Fibroblast of upper back skin (primary cell): ENCODE measurements at regions not wholly inside any gene's neighbourhood (a gene's known extent, or its start where the extent isn't known, plus 50 kb on each side); places are given as distances from the start of the nearest gene placed in this dataset.

Source experiments
- DNase-seq: peaks from one replicate; pipeline ENCODE4 v3.0.0-alpha.2; 2013

DNA sequence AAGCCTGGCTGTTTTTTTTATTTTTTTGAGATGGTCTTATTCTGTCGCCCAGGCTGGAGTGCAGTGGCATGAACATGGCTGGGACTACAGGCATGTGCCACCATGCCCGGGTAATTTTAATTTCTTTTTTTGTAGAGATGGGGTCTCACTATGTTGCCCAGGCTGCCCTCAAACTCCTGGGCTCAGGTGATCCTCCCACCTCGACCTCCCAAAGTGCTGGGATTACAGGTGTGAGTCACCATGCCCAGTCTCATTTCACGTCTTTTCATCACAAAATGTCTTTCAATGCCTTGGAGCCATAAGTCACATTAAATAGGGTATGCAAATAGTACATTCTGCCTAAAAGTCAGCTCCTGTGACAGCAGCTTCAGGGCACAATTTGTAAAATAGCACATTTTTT lies 52.8 kb downstream of the SOX2 start:
- DNase-seq, result no peak

DNA sequence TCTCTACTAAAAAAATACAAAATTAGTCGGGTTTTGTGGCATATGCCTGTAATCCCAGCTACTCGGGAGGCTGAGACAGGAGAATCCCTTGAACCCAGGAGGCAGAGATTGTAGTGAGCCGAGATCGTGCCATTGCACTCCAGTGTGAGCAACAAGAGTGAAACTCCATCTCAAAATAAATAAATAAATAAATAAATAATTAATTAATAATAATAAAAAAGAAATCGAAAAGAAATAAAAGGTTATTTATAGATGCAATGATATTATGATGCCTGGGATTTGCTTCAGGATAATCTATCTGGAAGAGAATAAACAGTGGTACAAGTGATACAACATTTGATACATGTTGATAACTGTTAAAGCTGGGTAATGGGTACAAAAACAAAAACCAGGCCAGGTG lies 58.6 kb downstream of the SOX2 start:
- DNase-seq, result no peak

GRCh38 chr3:181771120-181771519 lies 59.4 kb downstream of the SOX2 start:
- DNase-seq, result peak; percentile 20

- DNase-seq, result no peak
These were observed 60.4 kb downstream of the SOX2 start for GRCh38 chr3:181772166-181772565.

GRCh38 chr3:181773921-181774320 lies 62.2 kb downstream of the SOX2 start:
- DNase-seq, result no peak

DNA sequence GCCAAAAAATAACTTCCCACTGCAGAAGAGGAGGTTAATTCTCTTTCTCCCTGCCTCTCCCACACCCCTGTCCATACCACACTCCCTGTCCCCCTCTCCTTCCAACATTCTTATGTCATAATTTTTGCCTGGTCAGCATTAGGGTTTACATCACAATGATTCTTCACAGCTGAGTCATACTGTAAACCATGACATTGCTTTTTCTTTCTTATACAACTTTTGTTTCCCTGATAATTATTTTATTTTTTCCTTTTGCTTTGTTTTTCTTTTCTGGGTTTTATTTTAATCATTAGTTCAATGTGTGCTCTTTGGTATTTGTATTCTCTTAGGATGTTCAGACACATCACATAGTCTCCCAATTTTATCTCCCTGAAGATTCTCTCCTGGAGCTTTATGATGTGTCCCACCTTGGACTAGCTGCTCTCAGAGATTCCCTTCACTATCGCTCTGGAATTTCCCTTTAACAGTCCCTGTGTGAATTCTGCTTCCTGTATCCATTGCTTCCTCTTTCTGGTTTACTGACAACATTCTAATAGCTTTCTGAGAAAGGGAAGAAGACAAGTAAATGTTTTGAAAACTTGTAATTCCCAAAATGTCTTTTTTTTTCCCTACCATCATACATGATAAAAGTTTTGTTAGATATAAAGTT lies 70.7 kb downstream of the SOX2 start:
- peak; percentile 74 for DNase-seq

GRCh38 chr3:181790561-181790960 lies 78.8 kb downstream of the SOX2 start:
- DNase-seq, result peak; percentile 63

DNA sequence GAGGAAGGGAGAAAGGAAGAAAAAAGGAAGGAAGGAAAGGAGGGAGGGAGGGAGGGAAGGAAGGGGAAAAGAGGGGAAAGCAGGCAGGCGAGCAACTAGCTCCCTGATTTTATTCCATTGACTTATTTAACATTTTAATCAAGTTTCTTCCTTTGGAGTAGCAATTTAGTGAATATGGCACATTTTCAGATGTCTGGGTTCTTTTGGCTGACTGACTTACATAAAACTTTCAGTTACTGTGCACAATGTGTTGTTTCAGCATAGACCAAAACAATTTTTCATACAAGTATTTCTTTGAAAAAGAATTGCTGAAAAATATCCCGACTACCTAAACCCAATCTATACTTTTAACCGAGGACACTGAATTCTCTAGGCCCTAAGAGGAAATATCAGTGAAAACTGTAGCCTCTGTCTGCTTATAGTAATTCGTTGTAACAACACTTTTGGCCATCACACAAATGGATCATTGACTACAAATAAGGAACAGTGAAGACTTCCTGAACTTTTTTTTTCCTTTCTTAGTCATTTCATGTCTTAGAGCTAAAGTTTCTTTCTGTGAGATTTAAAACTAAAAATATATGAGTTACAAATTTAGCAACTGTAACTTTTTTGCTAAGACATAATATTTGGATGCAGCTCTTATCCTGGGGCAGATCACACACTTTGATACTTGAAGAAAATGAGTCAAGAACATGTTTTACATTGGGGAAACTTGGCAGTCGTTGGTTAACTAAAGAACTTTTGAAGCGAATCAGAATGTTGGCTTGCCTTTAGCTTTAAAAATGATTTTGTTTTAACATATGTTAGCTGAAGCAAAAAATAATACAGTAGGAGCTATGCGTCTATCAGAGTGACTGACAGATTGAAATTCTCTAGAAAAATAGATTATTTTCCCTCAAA lies 79.6 kb downstream of the SOX2 start:
- DNase-seq, result peak; percentile 41

DNA sequence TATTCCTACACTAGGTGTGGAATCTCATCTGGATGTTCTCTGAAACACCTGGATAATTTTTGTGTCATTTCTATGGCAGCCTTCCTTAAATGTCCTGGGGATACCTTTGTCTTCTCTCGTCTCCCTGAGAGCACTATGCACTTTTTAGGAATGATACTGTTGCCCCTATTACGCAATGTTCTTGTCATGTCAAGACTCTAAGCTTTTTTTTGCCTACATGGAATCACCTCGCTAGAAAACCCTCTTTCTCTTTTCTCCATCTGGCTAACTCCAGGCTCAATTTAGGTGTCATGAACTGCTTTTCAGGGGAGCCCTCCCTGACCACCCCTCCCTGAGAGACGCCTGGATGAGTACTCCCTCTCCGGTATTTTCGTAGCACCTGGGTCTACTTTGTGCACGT lies 81.3 kb downstream of the SOX2 start:
- no peak for DNase-seq

DNA sequence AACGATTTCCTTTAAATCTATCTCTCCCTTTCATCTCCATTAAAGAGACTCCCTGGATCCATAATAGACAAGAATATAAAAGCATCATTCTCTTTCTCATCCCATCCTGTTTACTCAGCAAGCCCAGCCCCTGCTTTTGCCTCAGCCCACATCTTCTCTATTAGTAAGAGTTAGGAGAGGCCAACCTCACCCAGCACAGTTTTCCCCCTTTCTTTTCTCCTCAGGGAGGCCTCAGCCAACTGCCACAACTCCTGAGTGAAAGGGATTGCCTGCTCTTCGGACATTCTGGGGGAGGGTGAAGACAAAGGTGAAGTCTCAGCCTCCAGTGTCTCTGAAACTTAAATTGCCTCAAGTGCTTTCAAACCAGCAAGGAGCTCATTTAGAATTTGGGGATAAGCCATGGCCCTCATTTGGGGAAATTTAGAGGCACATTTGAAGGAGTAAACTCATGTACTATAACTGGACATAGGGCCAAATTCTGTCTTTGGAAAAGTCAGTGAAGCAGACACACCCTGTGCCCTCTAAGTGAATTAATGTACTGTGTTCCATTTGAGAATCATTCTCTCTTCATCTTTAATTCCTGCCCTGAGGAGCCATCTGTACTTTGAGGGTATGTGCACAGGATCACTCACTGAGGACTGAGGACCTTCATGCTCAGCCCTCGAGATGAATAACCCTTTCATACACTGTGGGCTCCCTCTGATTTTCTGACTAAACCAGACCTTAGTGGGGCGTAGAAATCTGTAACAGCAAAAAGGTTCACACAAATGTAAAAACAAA lies 82.5 kb downstream of the SOX2 start:
- DNase-seq, result peak; percentile 41

- DNase-seq, result no peak
These were observed 84.9 kb downstream of the SOX2 start for GRCh38 chr3:181796641-181797040.

DNA sequence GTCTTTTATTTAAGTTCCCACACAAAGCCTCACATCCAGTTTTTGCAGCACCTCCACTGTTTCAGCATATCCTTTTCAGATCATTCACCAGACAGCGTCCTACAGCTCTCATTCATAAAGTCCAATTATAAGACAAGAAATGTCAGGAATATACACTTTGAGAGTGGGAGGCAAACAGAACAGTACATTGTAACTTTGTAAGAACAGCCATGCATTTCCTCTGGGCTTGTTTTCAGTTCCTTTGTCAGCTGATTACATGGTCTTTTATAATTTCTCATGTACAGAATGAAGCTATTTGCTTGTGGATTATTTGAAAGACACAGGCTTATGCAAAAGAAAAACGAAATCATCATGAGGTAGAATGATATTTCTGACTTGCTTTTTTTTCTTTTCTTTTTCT lies 85.7 kb downstream of the SOX2 start:
- DNase-seq, result no peak

- DNase-seq, result no peak
These were observed 94.0 kb downstream of the SOX2 start for GRCh38 chr3:181805703-181806102.

DNA sequence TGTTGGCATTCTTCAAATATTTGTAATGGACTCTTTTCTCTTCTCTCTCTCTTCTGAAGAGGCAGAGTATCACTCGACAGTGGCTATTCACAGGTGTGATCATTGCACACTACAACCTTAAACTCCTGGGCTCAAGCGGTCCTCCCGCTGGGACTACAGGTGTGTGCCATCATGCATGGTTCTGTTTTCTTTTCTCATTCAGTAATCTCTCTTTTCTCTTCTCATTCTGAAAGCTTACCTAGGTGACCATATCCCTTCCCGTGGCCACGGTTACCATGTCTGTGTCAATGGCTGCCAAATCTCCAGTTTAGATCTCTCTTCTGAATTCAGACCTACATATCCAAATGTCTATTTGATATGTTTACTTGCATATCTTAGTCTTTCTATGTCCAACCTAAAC lies 96.3 kb downstream of the SOX2 start:
- DNase-seq, result no peak

DNA sequence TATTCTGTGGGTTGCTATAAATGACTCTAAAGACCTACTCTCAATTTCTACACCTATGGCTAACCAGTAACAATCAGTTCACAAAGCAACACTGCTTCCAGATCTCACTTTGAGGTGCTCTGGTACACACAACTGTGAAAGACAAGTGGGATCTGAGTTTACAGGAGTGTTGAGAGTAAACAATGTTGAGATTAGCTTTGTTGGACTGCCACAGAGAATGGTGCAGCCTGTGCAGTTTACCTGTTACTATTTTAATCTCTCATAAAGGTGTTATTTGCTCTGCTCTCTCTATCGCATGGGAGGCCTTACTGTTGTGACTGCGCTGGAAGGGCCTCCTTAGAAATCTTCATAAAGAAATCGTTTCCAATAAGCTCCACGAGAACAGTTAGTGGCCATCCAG lies 112.0 kb downstream of the SOX2 start:
- no peak for DNase-seq

DNA sequence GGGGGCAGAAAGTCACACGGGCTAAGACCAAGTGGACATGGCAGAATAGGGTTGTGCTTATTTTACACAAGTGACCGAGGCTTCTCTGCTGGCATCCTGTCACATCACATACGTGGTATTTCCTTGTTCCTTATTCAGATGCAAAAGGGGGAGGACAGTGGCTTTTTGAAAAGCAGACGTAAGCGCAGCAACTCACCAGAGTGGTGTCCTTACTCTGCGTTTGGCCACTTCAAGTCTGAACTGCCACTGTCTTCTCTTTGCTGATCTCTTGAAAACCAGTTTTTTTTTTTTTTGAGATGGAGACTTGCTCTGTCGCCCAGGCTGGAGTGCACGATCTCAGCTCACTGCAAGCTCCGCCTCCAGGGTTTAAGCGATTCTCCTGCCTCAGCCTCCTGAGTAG lies 113.2 kb downstream of the SOX2 start:
- no peak for DNase-seq

- DNase-seq, result no peak
These were observed 127.6 kb downstream of the SOX2 start for GRCh38 chr3:181839039-181839915.

- no peak for DNase-seq
These were observed 128.2 kb downstream of the SOX2 start for GRCh38 chr3:181839916-181840297.

GRCh38 chr3:181844211-181844610 lies 132.5 kb downstream of the SOX2 start:
- DNase-seq, result no peak

DNA sequence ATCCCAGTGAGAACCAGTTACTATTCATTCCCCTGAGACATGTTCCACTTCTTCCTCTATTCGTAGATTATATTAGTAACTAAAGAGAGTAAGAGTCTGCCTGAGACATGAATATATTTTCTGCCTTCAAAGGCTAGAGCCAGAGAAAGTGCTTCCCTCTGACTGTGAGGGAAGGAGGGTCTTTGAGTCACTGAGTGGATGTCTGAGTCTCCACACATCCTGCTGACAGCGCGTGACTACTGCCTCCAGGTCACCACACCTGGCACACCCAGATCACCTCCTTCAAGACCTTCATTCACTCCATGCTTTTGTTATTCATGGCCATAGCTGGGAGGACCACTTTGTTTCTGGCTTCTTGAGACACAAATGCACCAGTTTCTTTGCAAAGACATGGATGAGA lies 135.6 kb downstream of the SOX2 start:
- DNase-seq, result no peak

- no peak for DNase-seq
These were observed 139.3 kb downstream of the SOX2 start for GRCh38 chr3:181851063-181851462.

DNA sequence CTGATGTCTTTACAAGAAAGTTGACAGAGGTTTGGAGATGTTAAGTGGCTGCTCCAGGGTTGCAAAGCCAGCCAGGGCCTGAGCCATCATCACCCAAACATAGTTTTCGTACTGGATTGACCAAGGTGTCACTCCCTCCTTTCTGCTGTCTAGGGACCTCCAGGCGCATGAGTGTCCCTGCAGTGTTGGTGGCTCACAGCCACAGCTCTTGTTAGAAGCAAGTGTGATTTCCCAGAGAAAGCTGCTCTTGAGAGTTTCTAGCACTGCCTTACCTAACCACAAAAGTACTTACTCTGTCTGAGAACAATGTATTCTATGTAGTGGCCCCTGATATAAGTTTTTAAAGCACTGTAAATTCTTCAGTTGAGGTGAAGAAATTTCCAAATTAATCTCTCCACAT lies 144.1 kb downstream of the SOX2 start:
- no peak for DNase-seq

- DNase-seq, result no peak
These were observed 147.8 kb downstream of the SOX2 start for GRCh38 chr3:181859518-181859917.
